ENCODE measurements at regions not wholly inside any gene's neighbourhood (a gene's known extent, or its start where the extent isn't known, plus 50 kb on each side); places are given as distances from the start of the nearest gene placed in this dataset.

- Histone ChIP-seq H3K4me3 (no peak overlapping the region), H3K4me1 (no peaks in the 10 kb centered on the region), H3K36me3 (ENCODE audit: low read depth, missing control alignments) (no peaks in the 10 kb centered on the region), H3K27ac (no peak overlapping the region), H3K9me3 (no peaks in the 10 kb centered on the region), H3K27me3 (no peaks in the 10 kb centered on the region)
- no peak for DNase-seq
- TF ChIP-seq, protein P1, sequence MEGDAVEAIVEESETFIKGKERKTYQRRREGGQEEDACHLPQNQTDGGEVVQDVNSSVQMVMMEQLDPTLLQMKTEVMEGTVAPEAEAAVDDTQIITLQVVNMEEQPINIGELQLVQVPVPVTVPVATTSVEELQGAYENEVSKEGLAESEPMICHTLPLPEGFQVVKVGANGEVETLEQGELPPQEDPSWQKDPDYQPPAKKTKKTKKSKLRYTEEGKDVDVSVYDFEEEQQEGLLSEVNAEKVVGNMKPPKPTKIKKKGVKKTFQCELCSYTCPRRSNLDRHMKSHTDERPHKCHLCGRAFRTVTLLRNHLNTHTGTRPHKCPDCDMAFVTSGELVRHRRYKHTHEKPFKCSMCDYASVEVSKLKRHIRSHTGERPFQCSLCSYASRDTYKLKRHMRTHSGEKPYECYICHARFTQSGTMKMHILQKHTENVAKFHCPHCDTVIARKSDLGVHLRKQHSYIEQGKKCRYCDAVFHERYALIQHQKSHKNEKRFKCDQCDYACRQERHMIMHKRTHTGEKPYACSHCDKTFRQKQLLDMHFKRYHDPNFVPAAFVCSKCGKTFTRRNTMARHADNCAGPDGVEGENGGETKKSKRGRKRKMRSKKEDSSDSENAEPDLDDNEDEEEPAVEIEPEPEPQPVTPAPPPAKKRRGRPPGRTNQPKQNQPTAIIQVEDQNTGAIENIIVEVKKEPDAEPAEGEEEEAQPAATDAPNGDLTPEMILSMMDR (IDR thresholded peaks at IDR 0.05), result no peak
- TF ChIP-seq POLR2A (IDR thresholded peaks at IDR 0.05), result no peak
- intact Hi-C loops (cut with DNase I; ENCODE audit: low total_unique reads), result no loop called here
- 94% methylated on average over 9 of the region's 9 CpGs for WGBS, 2 donors
Observed at GRCh38 chr16:55169780-55170179, 154.2 kb upstream of the IRX6 start.

DNA sequence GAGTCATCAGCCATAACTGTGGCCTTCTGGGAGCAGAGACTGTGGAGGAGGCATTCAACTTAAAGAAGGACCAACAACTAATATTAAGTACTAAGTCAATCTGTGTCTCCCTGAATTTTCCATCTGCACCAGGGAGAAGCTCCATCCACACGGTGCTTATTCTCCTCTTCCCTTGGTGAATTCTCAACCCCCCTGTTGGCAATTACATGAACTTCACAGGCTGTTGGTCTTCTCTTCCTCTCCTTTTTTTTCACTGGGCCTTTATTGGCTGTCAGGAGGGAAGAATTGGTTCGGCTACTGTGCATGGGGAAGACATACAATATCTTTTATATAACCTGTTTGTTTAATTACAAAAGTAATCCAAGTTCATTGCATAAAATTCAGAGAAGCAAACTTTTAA is 152.8 kb upstream of the IRX6 start:
- Histone ChIP-seq H3K4me1 (no peaks in the 10 kb centered on the region), H3K27me3 (no peaks in the 10 kb centered on the region), H3K9me3 (no peaks in the 10 kb centered on the region), H3K27ac (no peak overlapping the region), H3K36me3 (ENCODE audit: low read depth, missing control alignments) (no peaks in the 10 kb centered on the region), H3K4me3 (no peak overlapping the region)
- 76 to 80% methylated on average over 2 of the region's 2 CpGs for WGBS, 2 donors
- intact Hi-C loops (cut with DNase I; ENCODE audit: low total_unique reads), result no loop called here
- no peak for DNase-seq
- TF ChIP-seq, protein P1 (IDR thresholded peaks at IDR 0.05), result no peak
- TF ChIP-seq POLR2A (IDR thresholded peaks at IDR 0.05), result no peak

- no peak for DNase-seq
- H3K4me1 ChIP-seq, result no peaks in the 10 kb centered on the region
- H3K36me3 ChIP-seq (ENCODE audit: low read depth, missing control alignments), result no peaks in the 10 kb centered on the region
- WGBS, 2 donors, result 86 to 90% methylated on average over 6 of the region's 6 CpGs
- H3K27me3 ChIP-seq, result no peaks in the 10 kb centered on the region
- TF ChIP-seq, protein P1 (IDR thresholded peaks at IDR 0.05), result no peak
- no peak for TF ChIP-seq POLR2A (IDR thresholded peaks at IDR 0.05)
- no peak overlapping the region for H3K4me3 ChIP-seq
- no peak overlapping the region for H3K27ac ChIP-seq
- intact Hi-C loops (cut with DNase I; ENCODE audit: low total_unique reads), result no loop called here
- no peaks in the 10 kb centered on the region for H3K9me3 ChIP-seq
Observed at GRCh38 chr16:55175389-55175788, 148.6 kb upstream of the IRX6 start.

DNA sequence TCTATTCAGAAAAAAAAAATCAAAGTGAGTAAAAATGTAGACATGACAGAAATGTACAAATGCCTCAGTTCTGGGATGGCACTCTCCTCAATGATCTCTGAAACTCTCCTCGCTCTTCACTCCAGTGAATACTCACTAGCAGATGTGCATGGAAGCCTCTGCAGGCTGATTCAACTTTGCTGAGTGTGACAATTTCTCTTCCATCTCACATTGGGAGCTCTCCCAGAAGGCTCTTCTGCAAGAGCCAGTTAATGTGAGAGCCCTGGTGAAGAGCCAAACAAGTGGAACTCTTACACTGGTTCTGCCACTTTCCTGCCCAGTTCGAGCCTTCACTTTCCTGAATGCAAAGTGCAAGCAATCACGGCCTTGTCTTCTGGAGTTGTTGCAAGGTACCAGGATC is 147.1 kb upstream of the IRX6 start:
- DNase-seq, result no peak
- H3K36me3 ChIP-seq (ENCODE audit: low read depth, missing control alignments), result no peaks in the 10 kb centered on the region
- no peaks in the 10 kb centered on the region for H3K27me3 ChIP-seq
- no peak for TF ChIP-seq POLR2A (IDR thresholded peaks at IDR 0.05)
- TF ChIP-seq, protein P1 (IDR thresholded peaks at IDR 0.05), result no peak
- H3K4me1 ChIP-seq, result no peaks in the 10 kb centered on the region
- no peak overlapping the region for H3K4me3 ChIP-seq
- intact Hi-C loops (cut with DNase I; ENCODE audit: low total_unique reads), result no loop called here
- no peak overlapping the region for H3K27ac ChIP-seq
- no peaks in the 10 kb centered on the region for H3K9me3 ChIP-seq
- WGBS, 2 donors, result 89 to 100% methylated on average over 2 to 3 of the region's 3 CpGs

DNA sequence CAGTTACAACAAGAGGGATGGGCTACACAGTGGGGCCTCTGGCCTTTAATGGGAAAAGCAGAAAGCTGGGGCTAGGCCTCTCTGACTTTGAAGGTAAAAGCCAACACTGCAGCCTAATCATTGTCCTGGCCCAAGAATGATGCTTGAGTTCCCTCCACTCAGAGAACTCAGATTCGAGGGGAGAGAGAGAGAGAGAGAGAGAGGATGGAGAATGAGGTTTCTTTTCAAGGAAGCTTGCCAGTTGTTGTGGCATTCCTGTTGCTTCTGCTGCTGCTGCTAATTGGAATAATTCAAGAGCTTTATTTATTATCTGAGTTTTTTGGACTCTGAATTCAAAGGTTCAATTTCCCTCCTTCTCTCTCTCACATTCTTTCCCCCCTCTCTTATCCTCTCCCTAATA is 144.6 kb upstream of the IRX6 start:
- H3K27me3 ChIP-seq, result no peaks in the 10 kb centered on the region
- H3K4me1 ChIP-seq, result no peaks in the 10 kb centered on the region
- no peaks in the 10 kb centered on the region for H3K9me3 ChIP-seq
- no peak overlapping the region for H3K4me3 ChIP-seq
- no peaks in the 10 kb centered on the region for H3K36me3 ChIP-seq (ENCODE audit: low read depth, missing control alignments)
- 45 to 56% methylated on average over 1 of the region's 1 CpG for WGBS, 2 donors
- intact Hi-C loops (cut with DNase I; ENCODE audit: low total_unique reads), result no loop called here
- TF ChIP-seq, protein P1 (IDR thresholded peaks at IDR 0.05), result no peak
- TF ChIP-seq POLR2A (IDR thresholded peaks at IDR 0.05), result no peak
- DNase-seq, result no peak
- no peak overlapping the region for H3K27ac ChIP-seq

Data from testis (tissue), 2 donors.